B cell (primary cell): ENCODE measurements at regions not wholly inside any gene's neighbourhood (a gene's known extent, or its start where the extent isn't known, plus 50 kb on each side); places are given as distances from the start of the nearest gene placed in this dataset.
"Not testable (repeated sequence)": the region's sequence is repeated elsewhere in the genome, so short reads cannot be mapped to it uniquely, and the experiment has no call there.

Source experiments
- EZH2 ChIP-seq: IDR thresholded peaks from 2 replicates; pipeline ENCODE4 v1.6.1; 2012; ENCODE audit warnings: borderline replicate concordance, low read depth, mild to moderate bottlenecking, moderate library complexity, low read length; ENCODE audit not compliant: insufficient read depth, poor library complexity, severe bottlenecking
- TF ChIP-seq, protein P1 (sequence below): fragments of 200-600 bp; IDR thresholded peaks from one replicate; pipeline ENCODE4 v1.8.0; 2022; ENCODE audit warnings: antibody characterized with exemption, mild to moderate bottlenecking

DNA sequence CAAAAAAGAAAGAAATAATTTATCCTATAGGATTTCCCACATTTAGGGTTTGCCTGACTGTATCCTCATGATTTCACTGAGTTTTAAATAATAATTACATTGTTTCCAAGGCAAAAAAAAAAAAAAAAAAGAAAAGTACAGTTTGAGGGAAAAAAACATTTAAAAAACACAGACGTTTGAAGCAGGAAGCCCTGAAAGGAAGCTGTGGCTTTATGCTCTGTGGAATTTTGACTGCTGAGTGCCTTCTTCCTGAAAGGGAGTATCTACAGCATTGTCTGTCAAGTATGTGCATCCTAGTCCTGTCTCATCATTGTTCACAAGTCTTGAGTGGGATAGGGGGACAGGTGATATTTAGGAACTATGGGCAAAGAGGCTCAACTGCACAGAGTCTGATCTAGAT, 493.3 kb downstream of the RPIA start:
- TF ChIP-seq, protein P1, sequence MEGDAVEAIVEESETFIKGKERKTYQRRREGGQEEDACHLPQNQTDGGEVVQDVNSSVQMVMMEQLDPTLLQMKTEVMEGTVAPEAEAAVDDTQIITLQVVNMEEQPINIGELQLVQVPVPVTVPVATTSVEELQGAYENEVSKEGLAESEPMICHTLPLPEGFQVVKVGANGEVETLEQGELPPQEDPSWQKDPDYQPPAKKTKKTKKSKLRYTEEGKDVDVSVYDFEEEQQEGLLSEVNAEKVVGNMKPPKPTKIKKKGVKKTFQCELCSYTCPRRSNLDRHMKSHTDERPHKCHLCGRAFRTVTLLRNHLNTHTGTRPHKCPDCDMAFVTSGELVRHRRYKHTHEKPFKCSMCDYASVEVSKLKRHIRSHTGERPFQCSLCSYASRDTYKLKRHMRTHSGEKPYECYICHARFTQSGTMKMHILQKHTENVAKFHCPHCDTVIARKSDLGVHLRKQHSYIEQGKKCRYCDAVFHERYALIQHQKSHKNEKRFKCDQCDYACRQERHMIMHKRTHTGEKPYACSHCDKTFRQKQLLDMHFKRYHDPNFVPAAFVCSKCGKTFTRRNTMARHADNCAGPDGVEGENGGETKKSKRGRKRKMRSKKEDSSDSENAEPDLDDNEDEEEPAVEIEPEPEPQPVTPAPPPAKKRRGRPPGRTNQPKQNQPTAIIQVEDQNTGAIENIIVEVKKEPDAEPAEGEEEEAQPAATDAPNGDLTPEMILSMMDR = not testable (repeated sequence)
- TF ChIP-seq EZH2 = not testable (repeated sequence)
